Stimulated activated CD4-positive, alpha-beta T cell treated with anti-CD3 and anti-CD28 coated beads, Interleukin-2, amount 100 ng/mL, for 48 hours (primary cell): ENCODE measurements at regions not wholly inside any gene's neighbourhood (a gene's known extent, or its start where the extent isn't known, plus 50 kb on each side); places are given as distances from the start of the nearest gene placed in this dataset.

Experiments
- DNase-seq, 2 donors: peaks; one replicate each; pipeline ENCODE4 v3.0.0-alpha.2; 2020

- DNase-seq, result no peak
These were observed 76.5 kb upstream of the ADRB1 start for GRCh38 chr10:113967126-113967525.

GRCh38 chr10:113970641-113971040 is 73.0 kb upstream of the ADRB1 start:
- DNase-seq, result no peak

GRCh38 chr10:113971349-113971973 is 72.2 kb upstream of the ADRB1 start:
- no peak for DNase-seq

- no peak for DNase-seq
These were observed 66.5 kb upstream of the ADRB1 start for GRCh38 chr10:113977174-113977573.

GRCh38 chr10:113978802-113979201 is 64.9 kb upstream of the ADRB1 start:
- no peak for DNase-seq

- DNase-seq, result no peak
These were observed 64.3 kb upstream of the ADRB1 start for GRCh38 chr10:113979409-113979808.

- no peak for DNase-seq
These were observed 63.1 kb upstream of the ADRB1 start for GRCh38 chr10:113980408-113981087.

- DNase-seq, result no peak
These were observed 61.4 kb upstream of the ADRB1 start for GRCh38 chr10:113982296-113982695.

- DNase-seq, result no peak
These were observed 60.9 kb upstream of the ADRB1 start for GRCh38 chr10:113982769-113983168.

- DNase-seq, result no peak
These were observed 60.1 kb upstream of the ADRB1 start for GRCh38 chr10:113983552-113983951.

GRCh38 chr10:113985297-113985844 is 58.3 kb upstream of the ADRB1 start:
- no peak for DNase-seq

GRCh38 chr10:113986316-113986715 is 57.4 kb upstream of the ADRB1 start:
- no peak for DNase-seq

GRCh38 chr10:113987156-113987555 is 56.5 kb upstream of the ADRB1 start:
- DNase-seq, result no peak

GRCh38 chr10:113987805-113988204 is 55.9 kb upstream of the ADRB1 start:
- DNase-seq, result no peak

GRCh38 chr10:113988535-113988934 is 55.1 kb upstream of the ADRB1 start:
- DNase-seq, result no peak

GRCh38 chr10:113991091-113991860 is 52.4 kb upstream of the ADRB1 start:
- peak; percentile 22 to 33 for DNase-seq

- no peak for DNase-seq
These were observed 51.1 kb upstream of the ADRB1 start for GRCh38 chr10:113992471-113993011.

- DNase-seq, result no peak
These were observed 50.1 kb upstream of the ADRB1 start for GRCh38 chr10:113993489-113993991.
